ENCODE measurements at regions not wholly inside any gene's neighbourhood (a gene's known extent, or its start where the extent isn't known, plus 50 kb on each side); places are given as distances from the start of the nearest gene placed in this dataset.

- Histone ChIP-seq H3K4me1 (ENCODE audit: control insufficient read depth in 2 of 2, insufficient read depth in 2 of 2, low read length in 2 of 2) (no peaks in the 10 kb centered on the region), H3K27me3 (ENCODE audit: control insufficient read depth in 2 of 2, insufficient read depth in 2 of 2, low read length in 2 of 2) (no peaks in the 10 kb centered on the region), H3K27ac (ENCODE audit: low read depth in 2 of 2, low read length in 2 of 2) (no peak overlapping the region), H3K4me3 (ENCODE audit: low read length in 2 of 2) (no peak overlapping the region), H3K36me3 (ENCODE audit: control insufficient read depth in 2 of 2, insufficient read depth in 2 of 2, low read length in 2 of 2) (no peaks in the 10 kb centered on the region), H3K9ac (ENCODE audit: low read depth in 1 of 2, low read length in 2 of 2) (no peak overlapping the region), H3K9me3 (ENCODE audit: control insufficient read depth in 2 of 2, low read length in 2 of 2) (no peaks in the 10 kb centered on the region)
These were observed 90.5 kb upstream of the STXBP6 start for GRCh38 chr14:25140411-25140810.

GRCh38 chr14:25136811-25137210 lies 86.9 kb upstream of the STXBP6 start:
- Histone ChIP-seq H3K27me3 (ENCODE audit: control insufficient read depth in 2 of 2, insufficient read depth in 2 of 2, low read length in 2 of 2) (peaks cover 0 to 3% of the 10 kb centered on the region in 2 donors), H3K9ac (ENCODE audit: low read depth in 1 of 2, low read length in 2 of 2) (no peak overlapping the region), H3K9me3 (ENCODE audit: control insufficient read depth in 2 of 2, low read length in 2 of 2) (no peaks in the 10 kb centered on the region), H3K4me3 (ENCODE audit: low read length in 2 of 2) (no peak overlapping the region), H3K4me1 (ENCODE audit: control insufficient read depth in 2 of 2, insufficient read depth in 2 of 2, low read length in 2 of 2) (peaks cover 0 to 3% of the 10 kb centered on the region in 2 donors), H3K27ac (ENCODE audit: low read depth in 2 of 2, low read length in 2 of 2) (no peak overlapping the region), H3K36me3 (ENCODE audit: control insufficient read depth in 2 of 2, insufficient read depth in 2 of 2, low read length in 2 of 2) (no peaks in the 10 kb centered on the region)

GRCh38 chr14:25134184-25134583 lies 84.2 kb upstream of the STXBP6 start:
- Histone ChIP-seq H3K27ac (ENCODE audit: low read depth in 2 of 2, low read length in 2 of 2) (no peak overlapping the region), H3K9ac (ENCODE audit: low read depth in 1 of 2, low read length in 2 of 2) (no peak overlapping the region), H3K27me3 (ENCODE audit: control insufficient read depth in 2 of 2, insufficient read depth in 2 of 2, low read length in 2 of 2) (peaks cover 0 to 3% of the 10 kb centered on the region in 2 donors), H3K9me3 (ENCODE audit: control insufficient read depth in 2 of 2, low read length in 2 of 2) (no peaks in the 10 kb centered on the region), H3K4me3 (ENCODE audit: low read length in 2 of 2) (no peak overlapping the region), H3K4me1 (ENCODE audit: control insufficient read depth in 2 of 2, insufficient read depth in 2 of 2, low read length in 2 of 2) (peaks cover 0 to 3% of the 10 kb centered on the region in 2 donors), H3K36me3 (ENCODE audit: control insufficient read depth in 2 of 2, insufficient read depth in 2 of 2, low read length in 2 of 2) (no peaks in the 10 kb centered on the region)

- Histone ChIP-seq H3K4me1 (ENCODE audit: control insufficient read depth in 2 of 2, insufficient read depth in 2 of 2, low read length in 2 of 2) (peaks cover 0 to 3% of the 10 kb centered on the region in 2 donors), H3K9ac (ENCODE audit: low read depth in 1 of 2, low read length in 2 of 2) (no peak overlapping the region), H3K9me3 (ENCODE audit: control insufficient read depth in 2 of 2, low read length in 2 of 2) (no peaks in the 10 kb centered on the region), H3K4me3 (ENCODE audit: low read length in 2 of 2) (peak overlapping the region in 1 of 2 donors; percentile 26), H3K27ac (ENCODE audit: low read depth in 2 of 2, low read length in 2 of 2) (no peak overlapping the region), H3K27me3 (ENCODE audit: control insufficient read depth in 2 of 2, insufficient read depth in 2 of 2, low read length in 2 of 2) (peaks cover 0 to 3% of the 10 kb centered on the region in 2 donors), H3K36me3 (ENCODE audit: control insufficient read depth in 2 of 2, insufficient read depth in 2 of 2, low read length in 2 of 2) (no peaks in the 10 kb centered on the region)
These were observed 82.9 kb upstream of the STXBP6 start for GRCh38 chr14:25132732-25133422.

- Histone ChIP-seq H3K4me1 (ENCODE audit: control insufficient read depth in 2 of 2, insufficient read depth in 2 of 2, low read length in 2 of 2) (peaks cover 0 to 3% of the 10 kb centered on the region in 2 donors), H3K4me3 (ENCODE audit: low read length in 2 of 2) (no peak overlapping the region), H3K9ac (ENCODE audit: low read depth in 1 of 2, low read length in 2 of 2) (no peak overlapping the region), H3K27me3 (ENCODE audit: control insufficient read depth in 2 of 2, insufficient read depth in 2 of 2, low read length in 2 of 2) (peaks cover 0 to 3% of the 10 kb centered on the region in 2 donors), H3K9me3 (ENCODE audit: control insufficient read depth in 2 of 2, low read length in 2 of 2) (no peaks in the 10 kb centered on the region), H3K27ac (ENCODE audit: low read depth in 2 of 2, low read length in 2 of 2) (no peak overlapping the region), H3K36me3 (ENCODE audit: control insufficient read depth in 2 of 2, insufficient read depth in 2 of 2, low read length in 2 of 2) (no peaks in the 10 kb centered on the region)
These were observed 82.1 kb upstream of the STXBP6 start for GRCh38 chr14:25132094-25132493.

GRCh38 chr14:25122843-25123242 lies 72.9 kb upstream of the STXBP6 start:
- H3K4me3 ChIP-seq (ENCODE audit: low read length in 2 of 2) = no peak overlapping the region
- no peak overlapping the region for H3K9ac ChIP-seq (ENCODE audit: low read depth in 1 of 2, low read length in 2 of 2)
- H3K27ac ChIP-seq (ENCODE audit: low read depth in 2 of 2, low read length in 2 of 2) = no peak overlapping the region
- no peaks in the 10 kb centered on the region for H3K4me1 ChIP-seq (ENCODE audit: control insufficient read depth in 2 of 2, insufficient read depth in 2 of 2, low read length in 2 of 2)
- no peaks in the 10 kb centered on the region for H3K36me3 ChIP-seq (ENCODE audit: control insufficient read depth in 2 of 2, insufficient read depth in 2 of 2, low read length in 2 of 2)
- H3K27me3 ChIP-seq (ENCODE audit: control insufficient read depth in 2 of 2, insufficient read depth in 2 of 2, low read length in 2 of 2) = no peaks in the 10 kb centered on the region
- H3K9me3 ChIP-seq (ENCODE audit: control insufficient read depth in 2 of 2, low read length in 2 of 2) = no peaks in the 10 kb centered on the region

- Histone ChIP-seq H3K9ac (ENCODE audit: low read depth in 1 of 2, low read length in 2 of 2) (no peak overlapping the region), H3K27me3 (ENCODE audit: control insufficient read depth in 2 of 2, insufficient read depth in 2 of 2, low read length in 2 of 2) (no peaks in the 10 kb centered on the region), H3K4me1 (ENCODE audit: control insufficient read depth in 2 of 2, insufficient read depth in 2 of 2, low read length in 2 of 2) (no peaks in the 10 kb centered on the region), H3K36me3 (ENCODE audit: control insufficient read depth in 2 of 2, insufficient read depth in 2 of 2, low read length in 2 of 2) (no peaks in the 10 kb centered on the region), H3K4me3 (ENCODE audit: low read length in 2 of 2) (no peak overlapping the region), H3K27ac (ENCODE audit: low read depth in 2 of 2, low read length in 2 of 2) (no peak overlapping the region), H3K9me3 (ENCODE audit: control insufficient read depth in 2 of 2, low read length in 2 of 2) (no peaks in the 10 kb centered on the region)
These were observed 72.3 kb upstream of the STXBP6 start for GRCh38 chr14:25122211-25122610.

- H3K9ac ChIP-seq (ENCODE audit: low read depth in 1 of 2, low read length in 2 of 2) = no peak overlapping the region
- no peak overlapping the region for H3K4me3 ChIP-seq (ENCODE audit: low read length in 2 of 2)
- H3K9me3 ChIP-seq (ENCODE audit: control insufficient read depth in 2 of 2, low read length in 2 of 2) = no peaks in the 10 kb centered on the region
- no peak overlapping the region for H3K27ac ChIP-seq (ENCODE audit: low read depth in 2 of 2, low read length in 2 of 2)
- no peaks in the 10 kb centered on the region for H3K4me1 ChIP-seq (ENCODE audit: control insufficient read depth in 2 of 2, insufficient read depth in 2 of 2, low read length in 2 of 2)
- H3K36me3 ChIP-seq (ENCODE audit: control insufficient read depth in 2 of 2, insufficient read depth in 2 of 2, low read length in 2 of 2) = no peaks in the 10 kb centered on the region
- no peaks in the 10 kb centered on the region for H3K27me3 ChIP-seq (ENCODE audit: control insufficient read depth in 2 of 2, insufficient read depth in 2 of 2, low read length in 2 of 2)
These were observed 71.6 kb upstream of the STXBP6 start for GRCh38 chr14:25121337-25122129.

- Histone ChIP-seq H3K27ac (ENCODE audit: low read depth in 2 of 2, low read length in 2 of 2) (no peak overlapping the region), H3K4me3 (ENCODE audit: low read length in 2 of 2) (no peak overlapping the region), H3K36me3 (ENCODE audit: control insufficient read depth in 2 of 2, insufficient read depth in 2 of 2, low read length in 2 of 2) (no peaks in the 10 kb centered on the region), H3K9ac (ENCODE audit: low read depth in 1 of 2, low read length in 2 of 2) (no peak overlapping the region), H3K9me3 (ENCODE audit: control insufficient read depth in 2 of 2, low read length in 2 of 2) (no peaks in the 10 kb centered on the region), H3K27me3 (ENCODE audit: control insufficient read depth in 2 of 2, insufficient read depth in 2 of 2, low read length in 2 of 2) (no peaks in the 10 kb centered on the region), H3K4me1 (ENCODE audit: control insufficient read depth in 2 of 2, insufficient read depth in 2 of 2, low read length in 2 of 2) (no peaks in the 10 kb centered on the region)
These were observed 70.3 kb upstream of the STXBP6 start for GRCh38 chr14:25120261-25120660.

- Histone ChIP-seq H3K27me3 (ENCODE audit: control insufficient read depth in 2 of 2, insufficient read depth in 2 of 2, low read length in 2 of 2) (no peaks in the 10 kb centered on the region), H3K4me3 (ENCODE audit: low read length in 2 of 2) (no peak overlapping the region), H3K36me3 (ENCODE audit: control insufficient read depth in 2 of 2, insufficient read depth in 2 of 2, low read length in 2 of 2) (no peaks in the 10 kb centered on the region), H3K9me3 (ENCODE audit: control insufficient read depth in 2 of 2, low read length in 2 of 2) (no peaks in the 10 kb centered on the region), H3K4me1 (ENCODE audit: control insufficient read depth in 2 of 2, insufficient read depth in 2 of 2, low read length in 2 of 2) (no peaks in the 10 kb centered on the region), H3K9ac (ENCODE audit: low read depth in 1 of 2, low read length in 2 of 2) (no peak overlapping the region), H3K27ac (ENCODE audit: low read depth in 2 of 2, low read length in 2 of 2) (no peak overlapping the region)
These were observed 68.7 kb upstream of the STXBP6 start for GRCh38 chr14:25118671-25119070.

Measured in mucosa of rectum (tissue), 2 donors.